ENCODE measurements at regions not wholly inside any gene's neighbourhood (a gene's known extent, or its start where the extent isn't known, plus 50 kb on each side); places are given as distances from the start of the nearest gene placed in this dataset.

- TF ChIP-seq MXD4 (CRISPR knock-in tag; IDR thresholded peaks at IDR 0.05; ENCODE audit: borderline replicate concordance) = no peak
- TF ChIP-seq ZBTB21 (CRISPR knock-in tag; IDR thresholded peaks at IDR 0.05; ENCODE audit: borderline replicate concordance) = no peak
- no peak for TF ChIP-seq ZNF671 (CRISPR knock-in tag; IDR thresholded peaks at IDR 0.05)
Measured at GRCh38 chr15:39403640-39404117, 177.2 kb upstream of the THBS1 start (continued).

- CTCF ChIA-PET = no interaction called here
Measured at GRCh38 chr15:39404767-39405181, 176.1 kb upstream of the THBS1 start.

More at GRCh38 chr15:39404767-39405181, 176.1 kb upstream of the THBS1 start:
- H3K9me3 Mint-ChIP-seq = no peaks in the 10 kb centered on the region
- DNase-seq (ENCODE audit: low spot score) = no peak
- H3K36me3 Mint-ChIP-seq = no peaks in the 10 kb centered on the region
- TF ChIP-seq CREM (CRISPR knock-in tag; IDR thresholded peaks at IDR 0.05) = no peak
- TF ChIP-seq ESRRA (CRISPR knock-in tag; IDR thresholded peaks at IDR 0.05; ENCODE audit: borderline replicate concordance) = no peak
- no peak for TF ChIP-seq NR3C1 (CRISPR knock-in tag; conservative IDR thresholded peaks at IDR 0.05; ENCODE audit: low read depth)
- TF ChIP-seq SMAD3 (CRISPR knock-in tag; IDR thresholded peaks at IDR 0.05; ENCODE audit: borderline replicate concordance) = no peak
- TF ChIP-seq TCF7 (CRISPR knock-in tag; IDR thresholded peaks at IDR 0.05; ENCODE audit: low read depth) = no peak
- TF ChIP-seq EMX1 (CRISPR knock-in tag; IDR thresholded peaks at IDR 0.05) = no peak
- no peak for TF ChIP-seq ZNF138 (CRISPR knock-in tag; conservative IDR thresholded peaks at IDR 0.05)
- no peak for TF ChIP-seq ZNF263 (CRISPR knock-in tag; IDR thresholded peaks at IDR 0.05; ENCODE audit: low read depth)
- no peak for TF ChIP-seq ETV6 (CRISPR knock-in tag; IDR thresholded peaks at IDR 0.05)
- no peak for TF ChIP-seq HMGA2 (CRISPR knock-in tag; IDR thresholded peaks at IDR 0.05)
- TF ChIP-seq ZMAT4 (CRISPR knock-in tag; IDR thresholded peaks at IDR 0.05) = no peak
- TF ChIP-seq, protein P1, sequence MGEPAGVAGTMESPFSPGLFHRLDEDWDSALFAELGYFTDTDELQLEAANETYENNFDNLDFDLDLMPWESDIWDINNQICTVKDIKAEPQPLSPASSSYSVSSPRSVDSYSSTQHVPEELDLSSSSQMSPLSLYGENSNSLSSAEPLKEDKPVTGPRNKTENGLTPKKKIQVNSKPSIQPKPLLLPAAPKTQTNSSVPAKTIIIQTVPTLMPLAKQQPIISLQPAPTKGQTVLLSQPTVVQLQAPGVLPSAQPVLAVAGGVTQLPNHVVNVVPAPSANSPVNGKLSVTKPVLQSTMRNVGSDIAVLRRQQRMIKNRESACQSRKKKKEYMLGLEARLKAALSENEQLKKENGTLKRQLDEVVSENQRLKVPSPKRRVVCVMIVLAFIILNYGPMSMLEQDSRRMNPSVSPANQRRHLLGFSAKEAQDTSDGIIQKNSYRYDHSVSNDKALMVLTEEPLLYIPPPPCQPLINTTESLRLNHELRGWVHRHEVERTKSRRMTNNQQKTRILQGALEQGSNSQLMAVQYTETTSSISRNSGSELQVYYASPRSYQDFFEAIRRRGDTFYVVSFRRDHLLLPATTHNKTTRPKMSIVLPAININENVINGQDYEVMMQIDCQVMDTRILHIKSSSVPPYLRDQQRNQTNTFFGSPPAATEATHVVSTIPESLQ (CRISPR knock-in tag; IDR thresholded peaks at IDR 0.05) = no peak
- no peak for TF ChIP-seq ZNF219 (CRISPR knock-in tag; IDR thresholded peaks at IDR 0.05; ENCODE audit: borderline replicate concordance)
- no peak for TF ChIP-seq AFF4 (CRISPR knock-in tag; IDR thresholded peaks at IDR 0.05; ENCODE audit: borderline replicate concordance)
- no peak for TF ChIP-seq NR2C2 (CRISPR knock-in tag; IDR thresholded peaks at IDR 0.05)
- TF ChIP-seq, protein P2, sequence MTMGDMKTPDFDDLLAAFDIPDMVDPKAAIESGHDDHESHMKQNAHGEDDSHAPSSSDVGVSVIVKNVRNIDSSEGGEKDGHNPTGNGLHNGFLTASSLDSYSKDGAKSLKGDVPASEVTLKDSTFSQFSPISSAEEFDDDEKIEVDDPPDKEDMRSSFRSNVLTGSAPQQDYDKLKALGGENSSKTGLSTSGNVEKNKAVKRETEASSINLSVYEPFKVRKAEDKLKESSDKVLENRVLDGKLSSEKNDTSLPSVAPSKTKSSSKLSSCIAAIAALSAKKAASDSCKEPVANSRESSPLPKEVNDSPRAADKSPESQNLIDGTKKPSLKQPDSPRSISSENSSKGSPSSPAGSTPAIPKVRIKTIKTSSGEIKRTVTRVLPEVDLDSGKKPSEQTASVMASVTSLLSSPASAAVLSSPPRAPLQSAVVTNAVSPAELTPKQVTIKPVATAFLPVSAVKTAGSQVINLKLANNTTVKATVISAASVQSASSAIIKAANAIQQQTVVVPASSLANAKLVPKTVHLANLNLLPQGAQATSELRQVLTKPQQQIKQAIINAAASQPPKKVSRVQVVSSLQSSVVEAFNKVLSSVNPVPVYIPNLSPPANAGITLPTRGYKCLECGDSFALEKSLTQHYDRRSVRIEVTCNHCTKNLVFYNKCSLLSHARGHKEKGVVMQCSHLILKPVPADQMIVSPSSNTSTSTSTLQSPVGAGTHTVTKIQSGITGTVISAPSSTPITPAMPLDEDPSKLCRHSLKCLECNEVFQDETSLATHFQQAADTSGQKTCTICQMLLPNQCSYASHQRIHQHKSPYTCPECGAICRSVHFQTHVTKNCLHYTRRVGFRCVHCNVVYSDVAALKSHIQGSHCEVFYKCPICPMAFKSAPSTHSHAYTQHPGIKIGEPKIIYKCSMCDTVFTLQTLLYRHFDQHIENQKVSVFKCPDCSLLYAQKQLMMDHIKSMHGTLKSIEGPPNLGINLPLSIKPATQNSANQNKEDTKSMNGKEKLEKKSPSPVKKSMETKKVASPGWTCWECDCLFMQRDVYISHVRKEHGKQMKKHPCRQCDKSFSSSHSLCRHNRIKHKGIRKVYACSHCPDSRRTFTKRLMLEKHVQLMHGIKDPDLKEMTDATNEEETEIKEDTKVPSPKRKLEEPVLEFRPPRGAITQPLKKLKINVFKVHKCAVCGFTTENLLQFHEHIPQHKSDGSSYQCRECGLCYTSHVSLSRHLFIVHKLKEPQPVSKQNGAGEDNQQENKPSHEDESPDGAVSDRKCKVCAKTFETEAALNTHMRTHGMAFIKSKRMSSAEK (CRISPR knock-in tag; IDR thresholded peaks at IDR 0.05; ENCODE audit: borderline replicate concordance) = no peak
- TF ChIP-seq, protein P3, sequence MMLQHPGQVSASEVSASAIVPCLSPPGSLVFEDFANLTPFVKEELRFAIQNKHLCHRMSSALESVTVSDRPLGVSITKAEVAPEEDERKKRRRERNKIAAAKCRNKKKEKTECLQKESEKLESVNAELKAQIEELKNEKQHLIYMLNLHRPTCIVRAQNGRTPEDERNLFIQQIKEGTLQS (CRISPR knock-in tag; conservative IDR thresholded peaks at IDR 0.05) = no peak
- TF ChIP-seq JUN (CRISPR knock-in tag; IDR thresholded peaks at IDR 0.05) = no peak
- TF ChIP-seq ZNF416 (CRISPR knock-in tag; IDR thresholded peaks at IDR 0.05) = no peak
- POLR2A ChIA-PET = no interaction called here
- no peak for ATAC-seq
- H3K4me1 Mint-ChIP-seq = no peaks in the 10 kb centered on the region
- H3K27ac Mint-ChIP-seq = no peak overlapping the region
- no peak overlapping the region for H3K4me3 Mint-ChIP-seq
- no peaks in the 10 kb centered on the region for H3K27me3 Mint-ChIP-seq (ENCODE audit: low read depth)
